Natural killer cell (primary cell): ENCODE measurements at regions not wholly inside any gene's neighbourhood (a gene's known extent, or its start where the extent isn't known, plus 50 kb on each side); places are given as distances from the start of the nearest gene placed in this dataset.

Source experiments
- ATAC-seq, 3 donors: fragments of 150-1000 bp in 2 of 3; fragments of 200-7000 bp in 1 of 3; cut with Tn5 transposase; 1 replicate in 1 of 3; 2 replicates in 2 of 3; pipeline ENCODE4 v1.10.0; 2021; ENCODE audit warnings: mild to moderate bottlenecking in 2 of 3, moderate library complexity in 2 of 3
- DNase-seq, 2 donors: peaks; one replicate each; pipeline versions ENCODE4 v3.0.0 to v3.0.0-alpha.2; 2013 to 2021; ENCODE audit warnings: mixed read lengths in 1 of 2
- H3K27ac ChIP-seq: one replicate; pipeline ENCODE4 v1.5.1; 2013; ENCODE audit warnings: mild to moderate bottlenecking, low read length
- H3K27me3 ChIP-seq: one replicate; pipeline ENCODE4 v1.6.1; 2013; ENCODE audit warnings: low read length; ENCODE audit not compliant: control insufficient read depth, insufficient read depth
- H3K36me3 ChIP-seq: one replicate; pipeline ENCODE4 v1.6.1; 2013; ENCODE audit warnings: low read length; ENCODE audit not compliant: control insufficient read depth, insufficient read depth
- H3K4me1 ChIP-seq: one replicate; pipeline ENCODE4 v1.6.1; 2013; ENCODE audit warnings: low read length; ENCODE audit not compliant: control insufficient read depth, insufficient read depth
- H3K4me3 ChIP-seq: one replicate; pipeline ENCODE4 v1.5.1; 2013; ENCODE audit warnings: low read length
- H3K9me3 ChIP-seq: one replicate; pipeline ENCODE4 v1.6.1; 2013; ENCODE audit warnings: low read length; ENCODE audit not compliant: control insufficient read depth, insufficient read depth
- H3K27ac Mint-ChIP-seq, 2 donors: one replicate each; pipeline ENCODE4 v1.8.0; 2022; ENCODE audit warnings: mild to moderate bottlenecking in 2 of 2, mixed read lengths in 2 of 2, moderate library complexity in 1 of 2
- H3K27me3 Mint-ChIP-seq, 2 donors: one replicate each; pipeline ENCODE4 v1.8.0; 2022; ENCODE audit warnings: low read depth in 2 of 2, mixed read lengths in 2 of 2
- H3K36me3 Mint-ChIP-seq: one replicate; pipeline ENCODE4 v1.8.0; 2022; ENCODE audit warnings: mixed read lengths
- H3K4me1 Mint-ChIP-seq, 2 donors: one replicate each; pipeline ENCODE4 v1.8.0; 2022; ENCODE audit warnings: mixed read lengths in 2 of 2
- H3K4me3 Mint-ChIP-seq: one replicate; pipeline ENCODE4 v1.8.0; 2022; ENCODE audit warnings: mild to moderate bottlenecking, moderate library complexity, mixed read lengths
- H3K9me3 Mint-ChIP-seq, 2 donors: one replicate each; pipeline ENCODE4 v1.8.0; 2022; ENCODE audit warnings: mixed read lengths in 2 of 2
- CTCF ChIP-seq: fragments of 200-600 bp; IDR thresholded peaks from one replicate; pipeline ENCODE4 v1.8.0; 2022; ENCODE audit warnings: antibody characterized with exemption
- WGBS: methylation state at CpG from one replicate; pipeline ENCODE4 v1.1.7; 2013; ENCODE audit warnings: missing lambda C conversion rate; ENCODE audit not compliant: insufficient coverage; 5-methylcytosine and 5-hydroxymethylcytosine counted together
- intact Hi-C: fragments of 100-400 bp; cut with micrococcal nuclease; formaldehyde crosslinking; loops from one replicate; pipeline ENCODE4 v1.14.2; 2022

- H3K27me3 Mint-ChIP-seq = no peaks in the 10 kb centered on the region
- H3K4me3 Mint-ChIP-seq = no peak overlapping the region
- H3K27ac Mint-ChIP-seq = no peak overlapping the region
- H3K36me3 Mint-ChIP-seq = no peaks in the 10 kb centered on the region
- DNase-seq (no peak), ATAC-seq (no peak)
- WGBS = 84% methylated on average over 3 of the region's 3 CpGs
- Histone ChIP-seq H3K27me3 (no peaks in the 10 kb centered on the region), H3K27ac (no peak overlapping the region), H3K9me3 (peaks cover 2% of the 10 kb centered on the region), H3K4me1 (no peaks in the 10 kb centered on the region), H3K4me3 (no peak overlapping the region), H3K36me3 (no peaks in the 10 kb centered on the region)
- intact Hi-C loops = no loop called here
- no peaks in the 10 kb centered on the region for H3K4me1 Mint-ChIP-seq
- peaks cover 27 to 28% of the 10 kb centered on the region in 2 donors for H3K9me3 Mint-ChIP-seq
- TF ChIP-seq CTCF = no peak
These were observed 401.0 kb downstream of the PAX1 start for GRCh38 chr20:22106308-22106938.

DNA sequence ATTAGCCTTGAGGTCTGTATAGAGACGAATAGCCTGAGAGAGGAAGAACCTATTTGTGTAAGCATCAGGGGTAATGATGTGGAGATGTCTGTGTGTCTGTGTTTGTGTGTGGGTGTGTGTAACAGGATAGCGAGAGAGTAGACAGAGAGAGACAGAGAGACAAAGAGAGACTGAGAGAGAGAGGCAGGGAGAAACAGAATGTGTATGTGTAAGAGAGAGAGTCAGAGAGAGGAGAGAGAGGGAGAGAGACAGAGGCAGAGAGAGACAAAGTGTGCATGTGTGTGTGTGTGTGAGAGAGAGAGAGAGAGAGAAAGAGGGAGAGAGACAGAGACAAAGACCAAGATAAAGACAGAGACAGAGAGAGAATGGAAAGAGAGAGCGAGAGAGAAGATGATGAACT is 396.1 kb downstream of the PAX1 start:
- no peak overlapping the region for H3K4me3 ChIP-seq
- intact Hi-C loops = no loop called here
- Mint-ChIP-seq H3K36me3 (no peaks in the 10 kb centered on the region), H3K4me3 (no peak overlapping the region), H3K27ac (no peak overlapping the region), H3K27me3 (no peaks in the 10 kb centered on the region), H3K4me1 (no peaks in the 10 kb centered on the region), H3K9me3 (peaks cover 14 to 15% of the 10 kb centered on the region in 2 donors)
- no peaks in the 10 kb centered on the region for H3K4me1 ChIP-seq
- no peak for ATAC-seq
- peaks cover 6% of the 10 kb centered on the region for H3K9me3 ChIP-seq
- 80% methylated on average over 3 of the region's 3 CpGs for WGBS
- no peak for TF ChIP-seq CTCF
- H3K27me3 ChIP-seq = no peaks in the 10 kb centered on the region
- no peak for DNase-seq
- no peak overlapping the region for H3K27ac ChIP-seq
- H3K36me3 ChIP-seq = no peaks in the 10 kb centered on the region

GRCh38 chr20:22100686-22101085 is 395.2 kb downstream of the PAX1 start:
- intact Hi-C loops = no loop called here
- H3K4me1 Mint-ChIP-seq = no peaks in the 10 kb centered on the region
- H3K27me3 ChIP-seq = no peaks in the 10 kb centered on the region
- no peaks in the 10 kb centered on the region for H3K36me3 ChIP-seq
- no peaks in the 10 kb centered on the region for H3K4me1 ChIP-seq
- H3K4me3 ChIP-seq = no peak overlapping the region
- peaks cover 6% of the 10 kb centered on the region for H3K9me3 ChIP-seq
- H3K4me3 Mint-ChIP-seq = no peak overlapping the region
- no peak overlapping the region for H3K27ac Mint-ChIP-seq
- H3K9me3 Mint-ChIP-seq = peaks cover 14 to 15% of the 10 kb centered on the region in 2 donors
- H3K36me3 Mint-ChIP-seq = no peaks in the 10 kb centered on the region
- no peak for DNase-seq
- no peaks in the 10 kb centered on the region for H3K27me3 Mint-ChIP-seq
- no peak overlapping the region for H3K27ac ChIP-seq
- ATAC-seq = no peak
- WGBS = 84% methylated on average over 6 of the region's 6 CpGs
- TF ChIP-seq CTCF = no peak

GRCh38 chr20:22099348-22099747 is 393.9 kb downstream of the PAX1 start:
- ATAC-seq (no peak), DNase-seq (no peak)
- intact Hi-C loops = no loop called here
- H3K4me1 Mint-ChIP-seq = no peaks in the 10 kb centered on the region
- H3K27ac ChIP-seq = no peak overlapping the region
- H3K27me3 ChIP-seq = no peaks in the 10 kb centered on the region
- peaks cover 16 to 17% of the 10 kb centered on the region in 2 donors for H3K9me3 Mint-ChIP-seq
- no peaks in the 10 kb centered on the region for H3K27me3 Mint-ChIP-seq
- no peaks in the 10 kb centered on the region for H3K36me3 Mint-ChIP-seq
- H3K4me3 Mint-ChIP-seq = no peak overlapping the region
- H3K36me3 ChIP-seq = no peaks in the 10 kb centered on the region
- peaks cover 13% of the 10 kb centered on the region for H3K9me3 ChIP-seq
- WGBS = 78% methylated on average over 3 of the region's 3 CpGs
- no peaks in the 10 kb centered on the region for H3K4me1 ChIP-seq
- no peak overlapping the region for H3K4me3 ChIP-seq
- no peak overlapping the region for H3K27ac Mint-ChIP-seq
- no peak for TF ChIP-seq CTCF
